IMR-90 (cell line): ENCODE measurements at regions not wholly inside any gene's neighbourhood (a gene's known extent, or its start where the extent isn't known, plus 50 kb on each side); places are given as distances from the start of the nearest gene placed in this dataset.

ENCODE experiments used
- ATAC-seq: fragments of 200-7000 bp; cut with Tn5 transposase; 2 replicates; pipeline ENCODE4 v1.9.1; 2020; ENCODE audit warnings: low read depth, mild to moderate bottlenecking, moderate library complexity
- BruUV-seq: library from RNA; stranded (reverse); fragments of 400-500 nt; replicated peaks from 2 replicates; lab custom pipeline; 2021; lab: Mats Ljungman, UMichigan
- CTCF ChIA-PET: fragments of 300-600 bp; formaldehyde crosslinking; extraction: SDS; loops from one replicate; lab custom pipeline; 2021; ENCODE audit warnings: antibody characterized with exemption; lab: Yijun Ruan, JAX
- POLR2A ChIA-PET: fragments of 300-600 bp; sonication (Branson Sonifier 250); formaldehyde crosslinking; loops from one replicate; lab custom pipeline; 2022; ENCODE audit warnings: antibody characterized with exemption; ENCODE audit not compliant: unreplicated experiment; lab: Charles Lee
- DNase-seq: peaks from one replicate; pipeline ENCODE4 v3.0.0; 2013
- H2AFZ ChIP-seq: replicated peaks from 2 replicates; pipeline ENCODE3; 2013; ENCODE audit warnings: low read length, mild to moderate bottlenecking; ENCODE audit not compliant: poor library complexity
- H2AK5ac ChIP-seq: 2 replicates; pipeline ENCODE4 v1.6.1; 2013; ENCODE audit warnings: low read depth, low read length, inconsistent platforms
- H2AK9ac ChIP-seq: replicated peaks from 2 replicates; pipeline ENCODE3; 2013; ENCODE audit warnings: mild to moderate bottlenecking, low read depth, low read length, moderate library complexity; ENCODE audit not compliant: poor library complexity
- H2BK120ac ChIP-seq: 2 replicates; pipeline ENCODE4 v1.6.1; 2013; ENCODE audit warnings: low read depth, low read length, inconsistent platforms
- H2BK15ac ChIP-seq: 3 replicates; pipeline ENCODE4 v1.6.1; 2013; ENCODE audit warnings: low read depth, low read length, inconsistent platforms
- H2BK20ac ChIP-seq: 2 replicates; pipeline ENCODE4 v1.6.1; 2013; ENCODE audit warnings: low read depth, mild to moderate bottlenecking, inconsistent platforms, low read length, moderate library complexity
- H2BK5ac ChIP-seq: 2 replicates; pipeline ENCODE4 v1.6.1; 2013; ENCODE audit warnings: mild to moderate bottlenecking, low read depth, low read length, inconsistent platforms; ENCODE audit not compliant: poor library complexity, severe bottlenecking
- H3K14ac ChIP-seq: replicated peaks from 2 replicates; pipeline ENCODE4 v1.6.1; 2013; ENCODE audit warnings: low read depth, low read length, inconsistent platforms
- H3K18ac ChIP-seq: 2 replicates; pipeline ENCODE4 v1.6.1; 2013; ENCODE audit warnings: low read depth, low read length, control low read depth
- H3K23ac ChIP-seq: 2 replicates; pipeline ENCODE4 v1.6.1; 2013; ENCODE audit warnings: low read depth, low read length, inconsistent platforms
- H3K27ac ChIP-seq: 2 replicates; pipeline ENCODE4 v1.5.1; 2013; ENCODE audit warnings: mild to moderate bottlenecking, control low read depth, low read length; ENCODE audit not compliant: insufficient read depth
- H3K27me3 ChIP-seq: 2 replicates; pipeline ENCODE4 v1.6.1; 2013; ENCODE audit warnings: low read length; ENCODE audit not compliant: control insufficient read depth, insufficient read depth
- H3K36me3 ChIP-seq: 2 replicates; pipeline ENCODE4 v1.6.1; 2013; ENCODE audit warnings: low read length, mixed read lengths; ENCODE audit not compliant: control insufficient read depth, insufficient read depth
- H3K4ac ChIP-seq: 2 replicates; pipeline ENCODE4 v1.6.1; 2013; ENCODE audit warnings: low read depth, low read length, inconsistent platforms
- H3K4me1 ChIP-seq: 2 replicates; pipeline ENCODE4 v1.6.1; 2013; ENCODE audit warnings: low read length, mixed read lengths; ENCODE audit not compliant: control insufficient read depth, insufficient read depth
- H3K4me2 ChIP-seq: 2 replicates; pipeline ENCODE4 v1.6.1; 2013; ENCODE audit warnings: low read depth, mild to moderate bottlenecking, control low read depth, low read length, moderate library complexity
- H3K4me3 ChIP-seq: 2 replicates; pipeline ENCODE4 v1.5.1; 2013; ENCODE audit warnings: low read depth, mild to moderate bottlenecking, control low read depth, low read length, moderate library complexity; ENCODE audit not compliant: insufficient read depth
- H3K56ac ChIP-seq: 2 replicates; pipeline ENCODE4 v1.6.1; 2013; ENCODE audit warnings: low read length, inconsistent platforms; ENCODE audit not compliant: insufficient read depth; ENCODE audit errors: extremely low read depth
- H3K79me1 ChIP-seq, 2 experiments: 2 replicates each; pipeline ENCODE4 v1.6.1; 2013; ENCODE audit warnings: low read length in 2 of 2, inconsistent platforms in 1 of 2, low read depth in 1 of 2
- H3K9ac ChIP-seq: 2 replicates; pipeline ENCODE4 v1.6.1; 2013; ENCODE audit warnings: low read depth, low read length, control low read depth
- H3K9me1 ChIP-seq: 2 replicates; pipeline ENCODE4 v1.6.1; 2013; ENCODE audit warnings: low read length, inconsistent platforms; ENCODE audit not compliant: insufficient read depth
- H3K9me3 ChIP-seq: 2 replicates; pipeline ENCODE4 v1.6.1; 2013; ENCODE audit warnings: low read length; ENCODE audit not compliant: control insufficient read depth, insufficient read depth
- H4K20me1 ChIP-seq: 2 replicates; pipeline ENCODE4 v1.6.1; 2013; ENCODE audit warnings: low read length, inconsistent platforms; ENCODE audit not compliant: insufficient read depth
- H4K5ac ChIP-seq: 2 replicates; pipeline ENCODE4 v1.6.1; 2013; ENCODE audit warnings: mild to moderate bottlenecking, low read depth, low read length, control low read depth
- H4K8ac ChIP-seq, 2 experiments: 2 replicates each; pipeline ENCODE4 v1.6.1; 2013; ENCODE audit warnings: low read depth in 2 of 2, low read length in 2 of 2, control low read depth in 1 of 2, inconsistent platforms in 1 of 2
- H4K91ac ChIP-seq: 2 replicates; pipeline ENCODE4 v1.6.1; 2013; ENCODE audit warnings: low read depth, low read length, inconsistent platforms; ENCODE audit not compliant: insufficient read depth
- BHLHE40 ChIP-seq: fragments of 150-350 bp; IDR thresholded peaks from 2 replicates; pipeline ENCODE4 v1.6.1; 2016; ENCODE audit warnings: mild to moderate bottlenecking, low read depth, low read length
- MAFK ChIP-seq: IDR thresholded peaks from 2 replicates; pipeline ENCODE4 v1.6.1; 2012; ENCODE audit warnings: low read depth, low read length, improper control_type of control experiment
- MAZ ChIP-seq: IDR thresholded peaks from 2 replicates; pipeline ENCODE4 v1.6.1; 2012; ENCODE audit warnings: low read depth, mild to moderate bottlenecking, low read length, improper control_type of control experiment, moderate library complexity, borderline replicate concordance
- MXI1 ChIP-seq: IDR thresholded peaks from 2 replicates; pipeline ENCODE4 v1.6.1; 2012; ENCODE audit warnings: low read depth, mild to moderate bottlenecking, low read length, moderate library complexity, borderline replicate concordance
- NFE2L2 ChIP-seq: fragments of 150-350 bp; IDR thresholded peaks from 2 replicates; pipeline ENCODE4 v1.6.1; 2016; ENCODE audit warnings: low read depth, mild to moderate bottlenecking, low read length
- POLR2A ChIP-seq: IDR thresholded peaks from 2 replicates; pipeline ENCODE4 v1.6.1; 2012; ENCODE audit warnings: mild to moderate bottlenecking, low read depth, low read length
- RAD21 ChIP-seq: IDR thresholded peaks from 2 replicates; pipeline ENCODE4 v1.6.1; 2012; ENCODE audit warnings: low read length, improper control_type of control experiment
- SMC3 ChIP-seq: fragments of 150-350 bp; IDR thresholded peaks from 2 replicates; pipeline ENCODE4 v1.6.1; 2016; ENCODE audit warnings: low read depth, mild to moderate bottlenecking, antibody characterized with exemption, low read length, moderate library complexity
- WGBS, 2 experiments: methylation state at CpG; one replicate each; pipeline versions ENCODE4 v1.1.5 to v1.1.7; 2013; ENCODE audit warnings: missing lambda C conversion rate in 2 of 2; ENCODE audit not compliant: insufficient read length in 1 of 2; ENCODE audit errors: extremely low coverage in 2 of 2; 5-methylcytosine and 5-hydroxymethylcytosine counted together
- dilution Hi-C: fragments of 300-500 bp; cut with HindIII; formaldehyde crosslinking; loops from one replicate; pipeline ENCODE4 v1.14.3; 2018; ENCODE audit warnings: low sequenced_read_pairs; ENCODE audit not compliant: unreplicated experiment
- in situ Hi-C: fragments of 300-500 bp; cut with MboI; formaldehyde crosslinking; loops from 3 replicates; pipeline ENCODE4 v1.14.3; 2019; ENCODE audit warnings: low sequenced_read_pairs, inconsistent platforms, mixed read lengths
- intact Hi-C: fragments of 100-400 bp; cut with micrococcal nuclease; formaldehyde crosslinking; loops from 2 replicates; pipeline ENCODE4 v1.10.0; 2022
- TF ChIP-seq, protein P1 (sequence below): fragments of 150-350 bp; IDR thresholded peaks from 2 replicates; pipeline ENCODE4 v1.6.1; 2017; ENCODE audit warnings: mild to moderate bottlenecking, antibody characterized with exemption, low read length, low read depth

DNA sequence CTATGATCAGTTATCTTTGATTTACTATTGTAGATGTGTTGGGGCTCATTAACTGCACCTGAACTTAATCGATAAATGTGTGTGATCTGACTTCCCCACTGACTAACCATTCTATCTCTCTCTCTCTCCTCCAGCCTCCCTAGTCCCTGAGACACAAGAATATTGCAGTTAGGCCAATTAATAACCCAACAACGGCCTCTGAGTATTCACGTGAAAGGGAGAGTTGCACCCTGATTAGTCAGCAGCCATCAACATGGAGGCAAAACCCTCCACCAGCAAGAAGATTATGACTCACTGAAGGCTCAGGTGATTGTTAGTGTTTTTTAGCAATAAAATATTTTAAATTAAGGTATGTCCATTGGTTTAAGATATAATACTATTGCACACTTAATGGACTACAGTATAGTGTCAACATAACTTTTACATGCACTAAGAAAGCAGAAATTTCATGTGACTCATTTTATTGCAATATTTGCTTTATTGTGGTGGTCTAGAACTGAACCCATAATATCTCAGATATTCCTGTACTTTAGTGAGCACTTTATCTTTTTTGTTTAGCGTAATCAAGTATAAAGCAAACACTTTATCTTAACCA lies 77.1 kb upstream of the PTGDR start:
- H2BK5ac ChIP-seq: no peak overlapping the region

More for the DNA sequence above, 77.1 kb upstream of the PTGDR start:
- in situ Hi-C loops (no loop called here), intact Hi-C loops (no loop called here), dilution Hi-C loops (no loop called here)
- no TSS peak for BruUV-seq
- Histone ChIP-seq H3K18ac (no peak overlapping the region), H2AK9ac (no peak overlapping the region), H3K4me1 (no peaks in the 10 kb centered on the region), H3K27me3 (peaks cover 9% of the 10 kb centered on the region), H3K4me3 (no peak overlapping the region), H2AFZ (no peak overlapping the region), H3K79me1 (no peaks in the 10 kb centered on the region), H2AK5ac (no peak overlapping the region), H3K9me3 (no peaks in the 10 kb centered on the region), H3K4ac (no peak overlapping the region), H4K5ac (no peak overlapping the region), H3K9ac (no peak overlapping the region), H3K23ac (no peak overlapping the region), H3K36me3 (no peaks in the 10 kb centered on the region), H4K20me1 (no peaks in the 10 kb centered on the region), H4K91ac (no peak overlapping the region), H2BK20ac (no peak overlapping the region), H3K4me2 (no peak overlapping the region), H3K56ac (no peak overlapping the region), H4K8ac (no peak overlapping the region), H2BK15ac (no peak overlapping the region), H2BK120ac (no peak overlapping the region), H3K9me1 (no peaks in the 10 kb centered on the region), H3K27ac (no peak overlapping the region), H3K14ac (no peak overlapping the region)
- ATAC-seq (no peak), DNase-seq (no peak)
- WGBS, 2 experiments: no CpG with 5 or more reads among the region's 4 CpGs
- CTCF ChIA-PET: no interaction called here
- POLR2A ChIA-PET: no interaction called here
- TF ChIP-seq SMC3 (no peak), BHLHE40 (no peak), MAZ (no peak), MXI1 (no peak), POLR2A (no peak), NFE2L2 (no peak), RAD21 (no peak), MAFK (no peak)
- TF ChIP-seq, protein P1, sequence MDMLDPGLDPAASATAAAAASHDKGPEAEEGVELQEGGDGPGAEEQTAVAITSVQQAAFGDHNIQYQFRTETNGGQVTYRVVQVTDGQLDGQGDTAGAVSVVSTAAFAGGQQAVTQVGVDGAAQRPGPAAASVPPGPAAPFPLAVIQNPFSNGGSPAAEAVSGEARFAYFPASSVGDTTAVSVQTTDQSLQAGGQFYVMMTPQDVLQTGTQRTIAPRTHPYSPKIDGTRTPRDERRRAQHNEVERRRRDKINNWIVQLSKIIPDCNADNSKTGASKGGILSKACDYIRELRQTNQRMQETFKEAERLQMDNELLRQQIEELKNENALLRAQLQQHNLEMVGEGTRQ: no peak
